ENCODE measurements at regions not wholly inside any gene's neighbourhood (a gene's known extent, or its start where the extent isn't known, plus 50 kb on each side); places are given as distances from the start of the nearest gene placed in this dataset.
"Not testable (repeated sequence)": the region's sequence is repeated elsewhere in the genome, so short reads cannot be mapped to it uniquely, and the experiment has no call there.

DNA sequence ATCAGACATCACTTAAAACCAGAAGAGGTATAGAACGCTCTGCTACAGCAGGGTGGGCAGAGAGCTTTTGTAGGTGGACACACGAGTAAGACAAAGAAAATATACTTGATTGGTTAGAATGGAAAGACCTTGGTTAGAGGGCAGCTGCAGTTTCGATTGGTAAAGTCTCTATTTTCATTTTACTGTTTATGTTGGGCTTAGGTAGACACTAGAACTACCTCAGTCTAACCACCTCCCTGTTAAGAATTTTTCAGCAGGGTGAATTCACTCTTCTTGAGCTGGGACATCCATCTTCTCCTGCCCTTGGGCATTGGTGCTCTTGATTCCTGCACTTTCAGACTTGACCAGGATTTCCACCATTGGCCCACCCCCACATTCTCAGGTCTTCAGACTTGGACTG lies 116.3 kb downstream of the BASP1 start:
- Histone ChIP-seq H3K27ac (no peak overlapping the region), H3K4me1 (no peaks in the 10 kb centered on the region), H3K4me3 (no peak overlapping the region), H3K27me3 (no peaks in the 10 kb centered on the region), H3K36me3 (no peaks in the 10 kb centered on the region), H3K9me3 (no peaks in the 10 kb centered on the region)
- intact Hi-C loops (cut with DNase I) = no loop called here
- no peak for DNase-seq (ENCODE audit: extremely low spot score in 2 of 2)
- no peak for TF ChIP-seq POLR2AphosphoS5 (IDR thresholded peaks at IDR 0.05; ENCODE audit: insufficient read depth in 1 of 2, low read depth in 1 of 2)
- no peak for TF ChIP-seq POLR2A (IDR thresholded peaks at IDR 0.05)
- TF ChIP-seq, protein P1, sequence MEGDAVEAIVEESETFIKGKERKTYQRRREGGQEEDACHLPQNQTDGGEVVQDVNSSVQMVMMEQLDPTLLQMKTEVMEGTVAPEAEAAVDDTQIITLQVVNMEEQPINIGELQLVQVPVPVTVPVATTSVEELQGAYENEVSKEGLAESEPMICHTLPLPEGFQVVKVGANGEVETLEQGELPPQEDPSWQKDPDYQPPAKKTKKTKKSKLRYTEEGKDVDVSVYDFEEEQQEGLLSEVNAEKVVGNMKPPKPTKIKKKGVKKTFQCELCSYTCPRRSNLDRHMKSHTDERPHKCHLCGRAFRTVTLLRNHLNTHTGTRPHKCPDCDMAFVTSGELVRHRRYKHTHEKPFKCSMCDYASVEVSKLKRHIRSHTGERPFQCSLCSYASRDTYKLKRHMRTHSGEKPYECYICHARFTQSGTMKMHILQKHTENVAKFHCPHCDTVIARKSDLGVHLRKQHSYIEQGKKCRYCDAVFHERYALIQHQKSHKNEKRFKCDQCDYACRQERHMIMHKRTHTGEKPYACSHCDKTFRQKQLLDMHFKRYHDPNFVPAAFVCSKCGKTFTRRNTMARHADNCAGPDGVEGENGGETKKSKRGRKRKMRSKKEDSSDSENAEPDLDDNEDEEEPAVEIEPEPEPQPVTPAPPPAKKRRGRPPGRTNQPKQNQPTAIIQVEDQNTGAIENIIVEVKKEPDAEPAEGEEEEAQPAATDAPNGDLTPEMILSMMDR (IDR thresholded peaks at IDR 0.05) = no peak

DNA sequence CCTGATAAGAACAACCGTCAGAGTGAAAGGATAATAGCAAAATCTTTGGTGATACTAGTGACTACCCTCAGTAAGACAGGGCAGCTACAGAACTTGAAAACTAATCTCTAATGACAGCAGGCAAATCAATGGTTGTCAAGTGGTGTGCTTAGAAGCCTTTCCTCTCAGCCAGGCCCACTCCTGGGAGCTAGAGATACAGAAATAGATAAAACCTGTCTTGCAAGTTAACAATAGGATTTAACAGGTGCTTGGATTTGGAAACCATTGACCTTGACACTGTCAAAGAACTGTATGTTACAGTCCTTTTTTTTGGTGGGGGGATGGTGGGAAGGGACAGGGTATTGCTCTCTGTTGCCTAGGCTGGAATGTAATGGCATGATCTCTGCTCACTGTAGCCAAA lies 118.6 kb downstream of the BASP1 start:
- Histone ChIP-seq H3K4me1 (no peaks in the 10 kb centered on the region), H3K9me3 (no peaks in the 10 kb centered on the region)
- intact Hi-C loops (cut with DNase I) = no loop called here

DNA sequence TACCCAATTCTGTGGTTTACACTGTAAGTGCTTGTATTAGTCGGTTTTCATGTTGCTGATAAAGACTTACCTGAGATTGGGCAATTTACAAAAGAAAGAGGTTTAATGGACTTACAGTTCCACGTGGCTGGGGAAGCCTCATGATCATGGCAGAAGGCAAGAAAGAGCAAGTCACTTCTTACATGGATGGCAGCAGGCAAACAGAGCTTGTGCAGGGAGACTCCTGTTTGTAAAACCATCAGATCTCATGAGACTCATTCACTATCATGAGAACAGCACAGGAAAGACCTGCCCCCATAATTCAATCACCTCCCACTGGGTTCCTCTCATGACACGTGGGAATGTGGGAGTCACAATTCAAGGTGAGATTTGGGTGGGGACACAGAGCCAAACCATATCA lies 119.3 kb downstream of the BASP1 start:
- intact Hi-C loops (cut with DNase I); H3K36me3 ChIP-seq; H3K9me3 ChIP-seq; H3K27ac ChIP-seq; H3K4me3 ChIP-seq; DNase-seq (ENCODE audit: extremely low spot score in 2 of 2); H3K27me3 ChIP-seq; H3K4me1 ChIP-seq: not testable (repeated sequence)

More for the DNA sequence above, 118.6 kb downstream of the BASP1 start:
- TF ChIP-seq, protein P1 (IDR thresholded peaks at IDR 0.05) = no peak
- TF ChIP-seq POLR2A (IDR thresholded peaks at IDR 0.05) = no peak
- no peak for TF ChIP-seq POLR2AphosphoS5 (IDR thresholded peaks at IDR 0.05; ENCODE audit: insufficient read depth in 1 of 2, low read depth in 1 of 2)
- Histone ChIP-seq H3K4me3 (no peak overlapping the region), H3K36me3 (no peaks in the 10 kb centered on the region), H3K27me3 (no peaks in the 10 kb centered on the region), H3K27ac (no peak overlapping the region)
- DNase-seq (ENCODE audit: extremely low spot score in 2 of 2) = no peak

DNA sequence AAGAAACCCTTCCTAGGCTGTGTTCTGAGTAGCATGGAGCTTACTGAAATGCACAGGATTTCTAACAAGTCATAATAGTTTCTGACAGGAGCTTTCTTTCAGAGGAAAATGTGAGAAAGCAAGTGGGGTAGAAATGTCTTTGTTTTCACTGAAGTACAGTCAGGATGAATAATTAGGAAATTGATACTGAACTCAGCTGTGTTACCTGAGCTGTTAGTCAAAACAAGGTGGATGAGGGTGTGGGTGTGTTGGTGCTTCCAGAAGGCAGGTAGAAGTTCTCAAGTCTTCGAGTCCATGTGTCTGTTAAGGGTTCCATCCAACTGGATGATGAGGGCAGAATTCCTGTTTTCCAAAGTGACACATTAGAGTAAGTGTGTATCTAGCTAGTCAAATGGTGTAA lies 122.4 kb downstream of the BASP1 start:
- intact Hi-C loops (cut with DNase I) = no loop called here
- Histone ChIP-seq H3K27me3 (no peaks in the 10 kb centered on the region), H3K4me3 (no peak overlapping the region), H3K36me3 (no peaks in the 10 kb centered on the region), H3K9me3 (no peaks in the 10 kb centered on the region), H3K27ac (no peak overlapping the region), H3K4me1 (no peaks in the 10 kb centered on the region)
- no peak for DNase-seq (ENCODE audit: extremely low spot score in 2 of 2)
- TF ChIP-seq, protein P1 (IDR thresholded peaks at IDR 0.05) = no peak
- TF ChIP-seq POLR2AphosphoS5 (IDR thresholded peaks at IDR 0.05; ENCODE audit: insufficient read depth in 1 of 2, low read depth in 1 of 2) = no peak
- TF ChIP-seq POLR2A (IDR thresholded peaks at IDR 0.05) = no peak

DNA sequence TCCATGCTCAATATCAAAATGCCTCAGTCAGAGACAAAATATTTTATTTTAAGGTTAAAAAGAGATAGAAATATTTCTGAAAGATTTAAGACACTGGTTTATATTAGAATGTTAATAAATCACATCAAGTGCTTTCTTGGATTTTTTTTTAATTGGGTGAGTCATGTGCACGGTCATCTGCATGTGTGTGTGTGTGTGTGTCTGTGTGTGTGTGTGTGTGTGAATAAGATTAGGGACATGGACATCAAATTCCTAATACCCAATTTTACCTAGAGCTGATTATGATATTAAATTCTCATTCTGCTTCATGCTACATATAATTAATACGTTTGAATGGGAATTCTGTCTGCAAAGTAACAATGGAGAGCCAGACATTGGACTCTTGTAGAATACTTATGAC lies 122.9 kb downstream of the BASP1 start:
- no peak overlapping the region for H3K27ac ChIP-seq
- intact Hi-C loops (cut with DNase I) = no loop called here
- H3K4me1 ChIP-seq = no peaks in the 10 kb centered on the region
- TF ChIP-seq POLR2AphosphoS5 (IDR thresholded peaks at IDR 0.05; ENCODE audit: insufficient read depth in 1 of 2, low read depth in 1 of 2) (no peak), POLR2A (IDR thresholded peaks at IDR 0.05) (no peak)
- TF ChIP-seq, protein P1 (IDR thresholded peaks at IDR 0.05) = no peak
- H3K9me3 ChIP-seq = no peaks in the 10 kb centered on the region
- no peaks in the 10 kb centered on the region for H3K36me3 ChIP-seq
- no peak overlapping the region for H3K4me3 ChIP-seq
- DNase-seq (ENCODE audit: extremely low spot score in 2 of 2) = no peak
- no peaks in the 10 kb centered on the region for H3K27me3 ChIP-seq

DNA sequence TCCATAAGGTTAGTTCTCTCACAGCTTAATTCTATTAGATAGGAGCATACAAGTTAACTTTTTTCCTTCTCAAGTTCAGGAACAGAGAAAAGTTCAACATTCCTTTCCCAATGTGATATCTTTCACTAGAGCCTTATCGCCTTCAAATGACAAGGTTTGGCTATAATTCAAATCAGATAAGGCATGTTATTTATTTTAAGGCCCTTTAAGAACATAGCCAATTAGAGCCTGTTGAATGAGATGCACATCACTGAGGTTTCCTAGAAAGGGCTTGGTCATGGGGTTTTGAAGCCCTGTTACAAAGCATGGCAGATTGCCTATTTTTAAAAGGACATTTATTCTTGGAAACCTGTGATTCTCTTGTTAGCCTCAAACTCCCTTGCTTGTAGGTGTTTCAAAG lies 123.4 kb downstream of the BASP1 start:
- TF ChIP-seq, protein P1 (IDR thresholded peaks at IDR 0.05) = no peak
- no peak for TF ChIP-seq POLR2AphosphoS5 (IDR thresholded peaks at IDR 0.05; ENCODE audit: insufficient read depth in 1 of 2, low read depth in 1 of 2)
- no peak for TF ChIP-seq POLR2A (IDR thresholded peaks at IDR 0.05)
- Histone ChIP-seq H3K27ac (no peak overlapping the region), H3K36me3 (no peaks in the 10 kb centered on the region), H3K27me3 (no peaks in the 10 kb centered on the region), H3K4me3 (no peak overlapping the region), H3K9me3 (no peaks in the 10 kb centered on the region), H3K4me1 (no peaks in the 10 kb centered on the region)
- DNase-seq (ENCODE audit: extremely low spot score in 2 of 2) = no peak
- intact Hi-C loops (cut with DNase I) = no loop called here
